ENCODE measurements at regions not wholly inside any gene's neighbourhood (a gene's known extent, or its start where the extent isn't known, plus 50 kb on each side); places are given as distances from the start of the nearest gene placed in this dataset.

GRCh38 chr10:78550090-78550489 lies 516.4 kb downstream of the RPS24 start:
- Histone ChIP-seq H3K9me3 (ENCODE audit: control insufficient read depth, insufficient read depth, low read length) (no peaks in the 10 kb centered on the region), H3K27me3 (ENCODE audit: control insufficient read depth, insufficient read depth, low read length) (no peaks in the 10 kb centered on the region), H3K27ac (ENCODE audit: low read length) (no peak overlapping the region), H3K36me3 (ENCODE audit: control insufficient read depth, insufficient read depth, low read length) (no peaks in the 10 kb centered on the region), H3K4me3 (ENCODE audit: low read length) (no peak overlapping the region), H3K4me1 (ENCODE audit: control insufficient read depth, insufficient read depth, low read length) (peaks cover 7% of the 10 kb centered on the region; the same call in 1 of the 2 replicates)
- no peak for DNase-seq (ENCODE audit: low read depth, low spot score)
- no CpG with 5 or more reads among the region's 4 CpGs for WGBS (ENCODE audit: insufficient coverage, insufficient read length)

GRCh38 chr10:78550716-78551115 lies 517.1 kb downstream of the RPS24 start:
- WGBS (ENCODE audit: insufficient coverage, insufficient read length), result no CpG with 5 or more reads among the region's 4 CpGs
- Histone ChIP-seq H3K36me3 (ENCODE audit: control insufficient read depth, insufficient read depth, low read length) (no peaks in the 10 kb centered on the region), H3K4me1 (ENCODE audit: control insufficient read depth, insufficient read depth, low read length) (peaks cover 7% of the 10 kb centered on the region; the same call in 1 of the 2 replicates), H3K4me3 (ENCODE audit: low read length) (no peak overlapping the region), H3K9me3 (ENCODE audit: control insufficient read depth, insufficient read depth, low read length) (no peaks in the 10 kb centered on the region), H3K27ac (ENCODE audit: low read length) (no peak overlapping the region), H3K27me3 (ENCODE audit: control insufficient read depth, insufficient read depth, low read length) (no peaks in the 10 kb centered on the region)
- no peak for DNase-seq (ENCODE audit: low read depth, low spot score)

GRCh38 chr10:78551184-78552005 lies 517.4 kb upstream of the ZMIZ1 start:
- WGBS (ENCODE audit: insufficient coverage, insufficient read length), result no CpG with 5 or more reads among the region's 10 CpGs
- no peaks in the 10 kb centered on the region for H3K36me3 ChIP-seq (ENCODE audit: control insufficient read depth, insufficient read depth, low read length)
- H3K4me3 ChIP-seq (ENCODE audit: low read length), result no peak overlapping the region
- H3K27ac ChIP-seq (ENCODE audit: low read length), result no peak overlapping the region
- H3K27me3 ChIP-seq (ENCODE audit: control insufficient read depth, insufficient read depth, low read length), result no peaks in the 10 kb centered on the region
- no peaks in the 10 kb centered on the region for H3K9me3 ChIP-seq (ENCODE audit: control insufficient read depth, insufficient read depth, low read length)
- peaks cover 7% of the 10 kb centered on the region; the same call in 1 of the 2 replicates for H3K4me1 ChIP-seq (ENCODE audit: control insufficient read depth, insufficient read depth, low read length)
- peak; percentile 33 for DNase-seq (ENCODE audit: low read depth, low spot score)

GRCh38 chr10:78552261-78552811 lies 516.4 kb upstream of the ZMIZ1 start:
- Histone ChIP-seq H3K4me3 (ENCODE audit: low read length) (no peak overlapping the region), H3K27ac (ENCODE audit: low read length) (no peak overlapping the region), H3K4me1 (ENCODE audit: control insufficient read depth, insufficient read depth, low read length) (peaks cover 7% of the 10 kb centered on the region; the same call in 1 of the 2 replicates), H3K9me3 (ENCODE audit: control insufficient read depth, insufficient read depth, low read length) (no peaks in the 10 kb centered on the region), H3K36me3 (ENCODE audit: control insufficient read depth, insufficient read depth, low read length) (no peaks in the 10 kb centered on the region), H3K27me3 (ENCODE audit: control insufficient read depth, insufficient read depth, low read length) (no peaks in the 10 kb centered on the region)
- no peak for DNase-seq (ENCODE audit: low read depth, low spot score)
- no CpG with 5 or more reads among the region's 7 CpGs for WGBS (ENCODE audit: insufficient coverage, insufficient read length)

- H3K36me3 ChIP-seq (ENCODE audit: control insufficient read depth, insufficient read depth, low read length), result no peaks in the 10 kb centered on the region
- no peak overlapping the region for H3K4me3 ChIP-seq (ENCODE audit: low read length)
- H3K27ac ChIP-seq (ENCODE audit: low read length), result no peak overlapping the region
- peaks cover 7% of the 10 kb centered on the region; the same call in 1 of the 2 replicates for H3K4me1 ChIP-seq (ENCODE audit: control insufficient read depth, insufficient read depth, low read length)
- DNase-seq (ENCODE audit: low read depth, low spot score), result no peak
- no peaks in the 10 kb centered on the region for H3K9me3 ChIP-seq (ENCODE audit: control insufficient read depth, insufficient read depth, low read length)
- no CpG with 5 or more reads among the region's 3 CpGs for WGBS (ENCODE audit: insufficient coverage, insufficient read length)
- H3K27me3 ChIP-seq (ENCODE audit: control insufficient read depth, insufficient read depth, low read length), result no peaks in the 10 kb centered on the region
Observed at GRCh38 chr10:78553792-78554191, 515.0 kb upstream of the ZMIZ1 start.

GRCh38 chr10:78555128-78555527 lies 513.6 kb upstream of the ZMIZ1 start:
- H3K36me3 ChIP-seq (ENCODE audit: control insufficient read depth, insufficient read depth, low read length), result no peaks in the 10 kb centered on the region
- WGBS (ENCODE audit: insufficient coverage, insufficient read length), result no CpG with 5 or more reads among the region's 2 CpGs
- H3K9me3 ChIP-seq (ENCODE audit: control insufficient read depth, insufficient read depth, low read length), result no peaks in the 10 kb centered on the region
- no peak overlapping the region for H3K4me3 ChIP-seq (ENCODE audit: low read length)
- H3K27ac ChIP-seq (ENCODE audit: low read length), result no peak overlapping the region
- H3K27me3 ChIP-seq (ENCODE audit: control insufficient read depth, insufficient read depth, low read length), result no peaks in the 10 kb centered on the region
- DNase-seq (ENCODE audit: low read depth, low spot score), result no peak
- peaks cover 9% of the 10 kb centered on the region for H3K4me1 ChIP-seq (ENCODE audit: control insufficient read depth, insufficient read depth, low read length)

GRCh38 chr10:78556705-78557432 lies 511.9 kb upstream of the ZMIZ1 start:
- no peaks in the 10 kb centered on the region for H3K9me3 ChIP-seq (ENCODE audit: control insufficient read depth, insufficient read depth, low read length)
- DNase-seq (ENCODE audit: low read depth, low spot score), result no peak
- no peaks in the 10 kb centered on the region for H3K27me3 ChIP-seq (ENCODE audit: control insufficient read depth, insufficient read depth, low read length)
- H3K36me3 ChIP-seq (ENCODE audit: control insufficient read depth, insufficient read depth, low read length), result no peaks in the 10 kb centered on the region
- no peak overlapping the region for H3K4me3 ChIP-seq (ENCODE audit: low read length)
- H3K27ac ChIP-seq (ENCODE audit: low read length), result no peak overlapping the region
- no CpG with 5 or more reads among the region's 2 CpGs for WGBS (ENCODE audit: insufficient coverage, insufficient read length)
- H3K4me1 ChIP-seq (ENCODE audit: control insufficient read depth, insufficient read depth, low read length), result peaks cover 9% of the 10 kb centered on the region

GRCh38 chr10:78557433-78557925 lies 511.3 kb upstream of the ZMIZ1 start:
- no peaks in the 10 kb centered on the region for H3K27me3 ChIP-seq (ENCODE audit: control insufficient read depth, insufficient read depth, low read length)
- no peaks in the 10 kb centered on the region for H3K36me3 ChIP-seq (ENCODE audit: control insufficient read depth, insufficient read depth, low read length)
- H3K9me3 ChIP-seq (ENCODE audit: control insufficient read depth, insufficient read depth, low read length), result no peaks in the 10 kb centered on the region
- H3K4me3 ChIP-seq (ENCODE audit: low read length), result no peak overlapping the region
- H3K27ac ChIP-seq (ENCODE audit: low read length), result no peak overlapping the region
- WGBS (ENCODE audit: insufficient coverage, insufficient read length), result no CpG with 5 or more reads among the region's 2 CpGs
- H3K4me1 ChIP-seq (ENCODE audit: control insufficient read depth, insufficient read depth, low read length), result peaks cover 5% of the 10 kb centered on the region
- DNase-seq (ENCODE audit: low read depth, low spot score), result no peak

- no peak for DNase-seq (ENCODE audit: low read depth, low spot score)
- H3K9me3 ChIP-seq (ENCODE audit: control insufficient read depth, insufficient read depth, low read length), result no peaks in the 10 kb centered on the region
- H3K36me3 ChIP-seq (ENCODE audit: control insufficient read depth, insufficient read depth, low read length), result no peaks in the 10 kb centered on the region
- H3K4me1 ChIP-seq (ENCODE audit: control insufficient read depth, insufficient read depth, low read length), result peaks cover 4% of the 10 kb centered on the region; the same call in 1 of the 2 replicates
- no peak overlapping the region for H3K4me3 ChIP-seq (ENCODE audit: low read length)
- H3K27ac ChIP-seq (ENCODE audit: low read length), result no peak overlapping the region
- H3K27me3 ChIP-seq (ENCODE audit: control insufficient read depth, insufficient read depth, low read length), result no peaks in the 10 kb centered on the region
- WGBS (ENCODE audit: insufficient coverage, insufficient read length), result no CpG with 5 or more reads among the region's 10 CpGs
Observed at GRCh38 chr10:78559661-78560340, 509.0 kb upstream of the ZMIZ1 start.

GRCh38 chr10:78560341-78560688 lies 508.5 kb upstream of the ZMIZ1 start:
- H3K36me3 ChIP-seq (ENCODE audit: control insufficient read depth, insufficient read depth, low read length), result no peaks in the 10 kb centered on the region
- no peak overlapping the region for H3K4me3 ChIP-seq (ENCODE audit: low read length)
- no peak overlapping the region for H3K27ac ChIP-seq (ENCODE audit: low read length)
- H3K27me3 ChIP-seq (ENCODE audit: control insufficient read depth, insufficient read depth, low read length), result no peaks in the 10 kb centered on the region
- peaks cover 4% of the 10 kb centered on the region; the same call in 1 of the 2 replicates for H3K4me1 ChIP-seq (ENCODE audit: control insufficient read depth, insufficient read depth, low read length)
- no CpG with 5 or more reads among the region's 4 CpGs for WGBS (ENCODE audit: insufficient coverage, insufficient read length)
- no peak for DNase-seq (ENCODE audit: low read depth, low spot score)
- H3K9me3 ChIP-seq (ENCODE audit: control insufficient read depth, insufficient read depth, low read length), result no peaks in the 10 kb centered on the region
